ENCODE measurements at regions not wholly inside any gene's neighbourhood (a gene's known extent, or its start where the extent isn't known, plus 50 kb on each side); places are given as distances from the start of the nearest gene placed in this dataset.

DNA sequence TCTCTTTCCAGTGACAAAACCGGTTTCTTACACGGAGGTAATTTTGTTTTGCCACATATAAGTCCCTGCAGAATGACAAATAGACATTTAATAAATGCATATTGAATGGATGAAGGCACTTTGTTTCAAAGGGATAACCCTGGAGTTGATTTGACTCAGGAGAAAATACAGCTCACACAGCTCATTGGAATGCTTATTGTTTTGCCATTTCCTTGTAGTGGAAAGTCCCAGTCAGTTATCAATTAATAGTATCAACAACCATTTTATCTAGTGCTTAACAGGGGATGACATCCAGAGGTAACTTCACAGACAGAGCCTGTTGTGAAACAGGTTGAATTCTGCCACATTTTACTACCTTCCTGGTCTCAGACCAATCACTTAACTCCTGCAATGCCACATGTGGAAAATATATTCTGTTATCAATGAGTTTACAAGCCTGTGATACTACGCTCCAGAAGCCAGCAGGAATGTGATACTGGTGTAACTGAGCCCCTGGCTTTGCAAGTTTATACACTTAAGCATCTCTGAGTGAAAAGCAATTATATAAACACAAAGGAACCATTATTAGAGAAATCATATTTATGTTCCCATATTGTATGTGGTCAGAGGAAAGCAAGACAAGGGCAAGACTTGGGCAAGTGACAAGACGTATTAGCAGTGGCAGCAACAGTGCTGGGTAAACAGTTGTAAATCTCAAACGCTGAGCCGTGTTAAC lies 123.1 kb upstream of the ANKRD55 start:
- TF ChIP-seq, protein P1, sequence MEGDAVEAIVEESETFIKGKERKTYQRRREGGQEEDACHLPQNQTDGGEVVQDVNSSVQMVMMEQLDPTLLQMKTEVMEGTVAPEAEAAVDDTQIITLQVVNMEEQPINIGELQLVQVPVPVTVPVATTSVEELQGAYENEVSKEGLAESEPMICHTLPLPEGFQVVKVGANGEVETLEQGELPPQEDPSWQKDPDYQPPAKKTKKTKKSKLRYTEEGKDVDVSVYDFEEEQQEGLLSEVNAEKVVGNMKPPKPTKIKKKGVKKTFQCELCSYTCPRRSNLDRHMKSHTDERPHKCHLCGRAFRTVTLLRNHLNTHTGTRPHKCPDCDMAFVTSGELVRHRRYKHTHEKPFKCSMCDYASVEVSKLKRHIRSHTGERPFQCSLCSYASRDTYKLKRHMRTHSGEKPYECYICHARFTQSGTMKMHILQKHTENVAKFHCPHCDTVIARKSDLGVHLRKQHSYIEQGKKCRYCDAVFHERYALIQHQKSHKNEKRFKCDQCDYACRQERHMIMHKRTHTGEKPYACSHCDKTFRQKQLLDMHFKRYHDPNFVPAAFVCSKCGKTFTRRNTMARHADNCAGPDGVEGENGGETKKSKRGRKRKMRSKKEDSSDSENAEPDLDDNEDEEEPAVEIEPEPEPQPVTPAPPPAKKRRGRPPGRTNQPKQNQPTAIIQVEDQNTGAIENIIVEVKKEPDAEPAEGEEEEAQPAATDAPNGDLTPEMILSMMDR (conservative IDR thresholded peaks at IDR 0.05; ENCODE audit: low read depth, low read length), result no peak
- TF ChIP-seq EZH2 (IDR thresholded peaks at IDR 0.05; ENCODE audit: borderline replicate concordance, low read depth, low read length, poor library complexity, severe bottlenecking), result no peak
